A673 (cell line): ENCODE measurements at regions not wholly inside any gene's neighbourhood (a gene's known extent, or its start where the extent isn't known, plus 50 kb on each side); places are given as distances from the start of the nearest gene placed in this dataset.

Experiments
- BruUV-seq: library from RNA; stranded (reverse); fragments of 400-500 nt; replicated peaks from 2 replicates; lab custom pipeline; 2021; lab: Mats Ljungman, UMichigan
- CTCF ChIA-PET: fragments of 300-600 bp; sonication (Branson Sonifier 250); formaldehyde crosslinking; loops from one replicate; lab custom pipeline; 2022; ENCODE audit warnings: antibody characterized with exemption; lab: Charles Lee
- POLR2A ChIA-PET: fragments of 300-600 bp; sonication (Branson Sonifier 250); formaldehyde crosslinking; loops from one replicate; lab custom pipeline; 2022; ENCODE audit warnings: antibody characterized with exemption; ENCODE audit not compliant: low non-redundant PET; lab: Charles Lee
- DNase-seq: peaks from one replicate; pipeline ENCODE4 v3.0.0-alpha.2; 2015; ENCODE audit warnings: low spot score
- H3K27ac ChIP-seq: fragments of 200-600 bp; sonication (generic); 2 replicates; pipeline ENCODE4 v1.5.1; 2016; ENCODE audit warnings: mixed run types, low read depth, mild to moderate bottlenecking, mixed read lengths, antibody characterized with exemption, low read length; ENCODE audit not compliant: poor library complexity, severe bottlenecking
- H3K27me3 ChIP-seq: fragments of 200-600 bp; sonication (generic); replicated peaks from 2 replicates; pipeline ENCODE4 v1.6.1; 2017; ENCODE audit warnings: mixed run types, low read depth, mild to moderate bottlenecking, mixed read lengths, antibody characterized with exemption, low read length; ENCODE audit not compliant: insufficient read depth, poor library complexity
- H3K36me3 ChIP-seq: fragments of 200-600 bp; sonication (generic); 2 replicates; pipeline ENCODE4 v1.6.1; 2016; ENCODE audit warnings: mixed run types, mild to moderate bottlenecking, mixed read lengths, antibody characterized with exemption, low read length; ENCODE audit not compliant: insufficient read depth, poor library complexity, severe bottlenecking
- H3K4me1 ChIP-seq: fragments of 200-600 bp; sonication (generic); 2 replicates; pipeline ENCODE4 v1.6.1; 2017; ENCODE audit warnings: mixed run types, mild to moderate bottlenecking, mixed read lengths, antibody characterized with exemption, low read length; ENCODE audit not compliant: insufficient read depth, poor library complexity, severe bottlenecking
- H3K4me3 ChIP-seq: fragments of 200-600 bp; sonication (generic); 2 replicates; pipeline ENCODE4 v1.5.1; 2016; ENCODE audit warnings: low read depth, mixed run types, mild to moderate bottlenecking, mixed read lengths, low read length; ENCODE audit not compliant: poor library complexity, severe bottlenecking
- H3K9me3 ChIP-seq: fragments of 200-600 bp; sonication (generic); 2 replicates; pipeline ENCODE4 v1.6.1; 2016; ENCODE audit warnings: mixed run types, low read depth, mild to moderate bottlenecking, mixed read lengths, antibody characterized with exemption, low read length; ENCODE audit not compliant: poor library complexity, severe bottlenecking
- EZH2 ChIP-seq: fragments of 200-600 bp; sonication (generic); IDR thresholded peaks from 2 replicates; pipeline ENCODE4 v1.6.1; 2017; ENCODE audit warnings: borderline replicate concordance, low read depth, mild to moderate bottlenecking, mixed read lengths, antibody characterized with exemption, low read length; ENCODE audit not compliant: poor library complexity, severe bottlenecking
- intact Hi-C: fragments of 100-400 bp; cut with micrococcal nuclease; formaldehyde crosslinking; loops from one replicate; pipeline ENCODE4 v1.10.0; 2022; ENCODE audit not compliant: unreplicated experiment
- TF ChIP-seq, protein P1 (sequence below): fragments of 300-800, 200-600 bp; sonication (generic); conservative IDR thresholded peaks from 2 replicates; pipeline ENCODE4 v1.5.1; 2017; ENCODE audit warnings: low read depth, mild to moderate bottlenecking, antibody characterized with exemption, low read length, moderate library complexity, mixed read lengths

DNA sequence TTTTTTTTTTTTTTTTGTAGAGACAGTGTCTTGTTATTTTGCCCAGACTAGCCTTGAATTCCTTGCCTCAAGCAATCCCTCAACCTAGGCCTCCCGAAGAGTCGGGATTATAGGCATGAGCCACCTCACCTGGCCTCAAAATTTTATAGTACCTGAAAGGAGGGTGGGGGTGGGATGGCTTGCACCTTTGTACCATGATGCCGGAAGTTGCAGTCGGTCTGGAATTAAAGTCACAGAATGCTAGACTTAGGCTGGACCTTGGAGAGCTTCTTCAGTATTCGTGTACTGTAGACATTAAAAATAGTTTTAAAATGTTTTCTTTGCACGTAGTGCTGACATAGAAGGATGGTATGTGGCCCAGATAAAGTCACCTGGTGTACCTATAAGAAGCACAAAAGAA, 280.9 kb downstream of the STIM2 start:
- TF ChIP-seq, protein P1, sequence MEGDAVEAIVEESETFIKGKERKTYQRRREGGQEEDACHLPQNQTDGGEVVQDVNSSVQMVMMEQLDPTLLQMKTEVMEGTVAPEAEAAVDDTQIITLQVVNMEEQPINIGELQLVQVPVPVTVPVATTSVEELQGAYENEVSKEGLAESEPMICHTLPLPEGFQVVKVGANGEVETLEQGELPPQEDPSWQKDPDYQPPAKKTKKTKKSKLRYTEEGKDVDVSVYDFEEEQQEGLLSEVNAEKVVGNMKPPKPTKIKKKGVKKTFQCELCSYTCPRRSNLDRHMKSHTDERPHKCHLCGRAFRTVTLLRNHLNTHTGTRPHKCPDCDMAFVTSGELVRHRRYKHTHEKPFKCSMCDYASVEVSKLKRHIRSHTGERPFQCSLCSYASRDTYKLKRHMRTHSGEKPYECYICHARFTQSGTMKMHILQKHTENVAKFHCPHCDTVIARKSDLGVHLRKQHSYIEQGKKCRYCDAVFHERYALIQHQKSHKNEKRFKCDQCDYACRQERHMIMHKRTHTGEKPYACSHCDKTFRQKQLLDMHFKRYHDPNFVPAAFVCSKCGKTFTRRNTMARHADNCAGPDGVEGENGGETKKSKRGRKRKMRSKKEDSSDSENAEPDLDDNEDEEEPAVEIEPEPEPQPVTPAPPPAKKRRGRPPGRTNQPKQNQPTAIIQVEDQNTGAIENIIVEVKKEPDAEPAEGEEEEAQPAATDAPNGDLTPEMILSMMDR: no peak
- TF ChIP-seq EZH2: no peak
- intact Hi-C loops: no loop called here
- CTCF ChIA-PET: no interaction called here
- Histone ChIP-seq H3K9me3 (no peaks in the 10 kb centered on the region), H3K36me3 (no peaks in the 10 kb centered on the region), H3K27ac (no peak overlapping the region), H3K27me3 (no peaks in the 10 kb centered on the region), H3K4me1 (no peaks in the 10 kb centered on the region), H3K4me3 (no peak overlapping the region)
- no peak for DNase-seq
- POLR2A ChIA-PET: no interaction called here
- no TSS peak for BruUV-seq

DNA sequence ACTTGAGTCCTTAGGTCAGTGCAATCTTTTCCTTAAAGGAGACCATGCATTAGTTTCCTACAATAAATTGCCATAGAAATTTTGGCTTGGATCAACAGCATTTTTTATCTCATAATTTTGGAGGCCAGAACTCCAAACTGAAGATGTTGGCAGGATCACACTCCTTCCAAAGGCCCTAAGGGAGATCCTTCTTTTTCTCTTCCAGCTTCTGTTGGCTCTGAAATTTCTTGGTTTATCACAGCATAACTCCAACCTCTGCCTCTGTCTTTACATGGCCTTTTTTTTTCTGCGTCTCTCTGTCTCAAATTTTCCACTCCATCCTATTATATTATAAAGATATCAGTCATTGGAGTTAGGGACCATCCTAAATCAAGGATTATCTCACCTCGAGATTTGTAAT, 282.2 kb downstream of the STIM2 start:
- intact Hi-C loops: no loop called here
- Histone ChIP-seq H3K27ac (no peak overlapping the region), H3K9me3 (no peaks in the 10 kb centered on the region), H3K27me3 (no peaks in the 10 kb centered on the region), H3K4me3 (no peak overlapping the region), H3K4me1 (no peaks in the 10 kb centered on the region), H3K36me3 (no peaks in the 10 kb centered on the region)
- DNase-seq: no peak
- no TSS peak for BruUV-seq
- TF ChIP-seq, protein P1: no peak
- TF ChIP-seq EZH2: no peak
- ChIA-PET POLR2A (no interaction called here), CTCF (no interaction called here)

GRCh38 chr4:27145597-27145996, 285.0 kb downstream of the STIM2 start:
- Histone ChIP-seq H3K36me3 (no peaks in the 10 kb centered on the region), H3K27me3 (no peaks in the 10 kb centered on the region), H3K4me1 (no peaks in the 10 kb centered on the region), H3K27ac (no peak overlapping the region), H3K4me3 (no peak overlapping the region), H3K9me3 (no peaks in the 10 kb centered on the region)
- TF ChIP-seq, protein P1: no peak
- no peak for TF ChIP-seq EZH2
- intact Hi-C loops: no loop called here
- no peak for DNase-seq
- CTCF ChIA-PET: no interaction called here
- no TSS peak for BruUV-seq
- POLR2A ChIA-PET: no interaction called here
